PC-9 (cell line): ENCODE measurements at regions not wholly inside any gene's neighbourhood (a gene's known extent, or its start where the extent isn't known, plus 50 kb on each side); places are given as distances from the start of the nearest gene placed in this dataset.
A peak's percentile ranks its signal among the peaks of the same experiment; 100 is the strongest.
"Not testable (repeated sequence)": the region's sequence is repeated elsewhere in the genome, so short reads cannot be mapped to it uniquely, and the experiment has no call there.

Experiments used
- BruUV-seq: library from RNA; stranded (reverse); fragments of 400-500 nt; replicated peaks from 2 replicates; lab custom pipeline; 2021; lab: Mats Ljungman, UMichigan
- CTCF ChIA-PET: fragments of 300-600 bp; sonication (Branson Sonifier 250); formaldehyde crosslinking; loops from one replicate; lab custom pipeline; 2022; ENCODE audit warnings: antibody characterized with exemption; lab: Charles Lee
- POLR2A ChIA-PET: fragments of 300-600 bp; sonication (Branson Sonifier 250); formaldehyde crosslinking; loops from one replicate; lab custom pipeline; 2022; ENCODE audit warnings: antibody characterized with exemption; ENCODE audit not compliant: unreplicated experiment; lab: Charles Lee
- DNase-seq, 2 experiments: peaks; one replicate each; pipeline versions ENCODE4 v3.0.0 to v3.0.0-alpha.2; 2015 to 2022; ENCODE audit warnings: mixed read lengths in 1 of 2
- H2AFZ ChIP-seq: fragments of 200-600 bp; sonication (generic); 2 replicates; pipeline ENCODE4 v1.8.1; 2017; ENCODE audit warnings: antibody characterized with exemption
- H3F3A ChIP-seq: fragments of 200-600 bp; sonication (generic); 2 replicates; pipeline ENCODE4 v1.8.1; 2017; ENCODE audit warnings: antibody characterized with exemption, mild to moderate bottlenecking, low read depth; ENCODE audit not compliant: insufficient read depth
- H3K27ac ChIP-seq: fragments of 200-600 bp; sonication (generic); 2 replicates; pipeline ENCODE4 v1.6.1; 2016; ENCODE audit warnings: mixed run types
- H3K27me3 ChIP-seq: fragments of 200-600 bp; sonication (generic); 2 replicates; pipeline ENCODE4 v1.6.1; 2016; ENCODE audit warnings: low read depth, mixed run types; ENCODE audit not compliant: insufficient read depth
- H3K36me3 ChIP-seq: fragments of 200-600 bp; sonication (generic); 2 replicates; pipeline ENCODE4 v1.6.1; 2016; ENCODE audit warnings: low read depth, mixed run types
- H3K4me1 ChIP-seq: fragments of 200-600 bp; sonication (generic); replicated peaks from 2 replicates; pipeline ENCODE4 v1.6.1; 2016; ENCODE audit warnings: mixed run types; ENCODE audit not compliant: insufficient read depth
- H3K4me2 ChIP-seq: fragments of 200-600 bp; sonication (generic); 2 replicates; pipeline ENCODE4 v1.6.1; 2017; ENCODE audit warnings: mixed run types
- H3K4me3 ChIP-seq: fragments of 200-600 bp; sonication (generic); 2 replicates; pipeline ENCODE4 v1.6.1; 2016; ENCODE audit warnings: mixed run types
- H3K79me2 ChIP-seq: fragments of 200-600 bp; sonication (generic); 2 replicates; pipeline ENCODE4 v1.6.1; 2017; ENCODE audit warnings: low read depth, mixed run types
- H3K9me2 ChIP-seq: fragments of 200-600 bp; sonication (generic); 2 replicates; pipeline ENCODE4 v1.8.1; 2017; ENCODE audit warnings: mild to moderate bottlenecking; ENCODE audit not compliant: insufficient read depth
- H3K9me3 ChIP-seq: fragments of 200-600 bp; sonication (generic); 2 replicates; pipeline ENCODE4 v1.8.1; 2016; ENCODE audit warnings: low read depth; ENCODE audit not compliant: insufficient read depth
- H4K20me1 ChIP-seq: fragments of 200-600 bp; sonication (generic); 2 replicates; pipeline ENCODE4 v1.8.1; 2017; ENCODE audit not compliant: insufficient read depth
- EZH2 ChIP-seq: fragments of 200-600 bp; sonication (generic); IDR thresholded peaks from 2 replicates; pipeline ENCODE4 v1.8.0; 2017; ENCODE audit warnings: antibody characterized with exemption, low read depth
- intact Hi-C: fragments of 100-400 bp; cut with micrococcal nuclease; formaldehyde crosslinking; loops from one replicate; pipeline ENCODE4 v1.10.0; 2022; ENCODE audit not compliant: unreplicated experiment
- TF ChIP-seq, protein P1 (sequence below): fragments of 200-600 bp; sonication (generic); conservative IDR thresholded peaks from 2 replicates; pipeline ENCODE4 v1.6.1; 2017; ENCODE audit warnings: mixed run types, antibody characterized with exemption, mild to moderate bottlenecking, moderate library complexity

DNA sequence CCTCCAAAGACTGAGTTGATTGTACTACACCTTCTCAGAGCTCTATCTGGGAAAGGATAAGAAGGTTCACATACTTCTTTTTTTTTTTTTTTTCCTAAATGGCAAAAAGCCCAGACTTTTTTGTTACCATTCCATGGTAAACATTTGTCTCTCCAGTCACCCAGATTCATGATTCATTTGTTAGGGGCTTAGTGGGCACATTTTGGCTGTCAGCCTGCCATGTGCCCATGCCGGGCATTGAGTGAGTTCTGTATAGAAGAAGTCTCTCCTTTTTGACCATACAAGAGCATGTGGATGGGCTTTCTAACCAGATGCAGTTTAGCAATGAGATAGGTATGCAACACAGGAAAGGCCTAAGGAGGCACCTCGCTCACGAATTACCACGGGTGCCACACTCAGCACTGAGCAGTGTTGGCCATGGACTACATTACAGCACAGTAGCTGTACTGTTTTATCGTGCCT lies 447.5 kb upstream of the HSF2 start:
- ChIA-PET CTCF (no interaction called here), POLR2A (interaction anchor here (0.6 kb wide), 1 partner anchor 378 kb away, joined by 15 read pairs; no protein-coding TSS in a partner anchor)
- intact Hi-C loops = no loop called here
- Histone ChIP-seq H3K79me2 (no peaks in the 10 kb centered on the region), H2AFZ (no peak overlapping the region), H3K4me2 (no peak overlapping the region), H3K27ac (no peak overlapping the region), H3K4me1 (no peaks in the 10 kb centered on the region), H4K20me1 (no peaks in the 10 kb centered on the region), H3F3A (no peaks in the 10 kb centered on the region), H3K27me3 (no peaks in the 10 kb centered on the region), H3K9me3 (no peaks in the 10 kb centered on the region; the same call in 1 of the 2 replicates), H3K4me3 (no peak overlapping the region), H3K9me2 (no peaks in the 10 kb centered on the region), H3K36me3 (no peaks in the 10 kb centered on the region)
- BruUV-seq = no TSS peak
- TF ChIP-seq, protein P1, sequence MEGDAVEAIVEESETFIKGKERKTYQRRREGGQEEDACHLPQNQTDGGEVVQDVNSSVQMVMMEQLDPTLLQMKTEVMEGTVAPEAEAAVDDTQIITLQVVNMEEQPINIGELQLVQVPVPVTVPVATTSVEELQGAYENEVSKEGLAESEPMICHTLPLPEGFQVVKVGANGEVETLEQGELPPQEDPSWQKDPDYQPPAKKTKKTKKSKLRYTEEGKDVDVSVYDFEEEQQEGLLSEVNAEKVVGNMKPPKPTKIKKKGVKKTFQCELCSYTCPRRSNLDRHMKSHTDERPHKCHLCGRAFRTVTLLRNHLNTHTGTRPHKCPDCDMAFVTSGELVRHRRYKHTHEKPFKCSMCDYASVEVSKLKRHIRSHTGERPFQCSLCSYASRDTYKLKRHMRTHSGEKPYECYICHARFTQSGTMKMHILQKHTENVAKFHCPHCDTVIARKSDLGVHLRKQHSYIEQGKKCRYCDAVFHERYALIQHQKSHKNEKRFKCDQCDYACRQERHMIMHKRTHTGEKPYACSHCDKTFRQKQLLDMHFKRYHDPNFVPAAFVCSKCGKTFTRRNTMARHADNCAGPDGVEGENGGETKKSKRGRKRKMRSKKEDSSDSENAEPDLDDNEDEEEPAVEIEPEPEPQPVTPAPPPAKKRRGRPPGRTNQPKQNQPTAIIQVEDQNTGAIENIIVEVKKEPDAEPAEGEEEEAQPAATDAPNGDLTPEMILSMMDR = no peak
- DNase-seq = peak in 1 of 2 experiments; percentile 5

DNA sequence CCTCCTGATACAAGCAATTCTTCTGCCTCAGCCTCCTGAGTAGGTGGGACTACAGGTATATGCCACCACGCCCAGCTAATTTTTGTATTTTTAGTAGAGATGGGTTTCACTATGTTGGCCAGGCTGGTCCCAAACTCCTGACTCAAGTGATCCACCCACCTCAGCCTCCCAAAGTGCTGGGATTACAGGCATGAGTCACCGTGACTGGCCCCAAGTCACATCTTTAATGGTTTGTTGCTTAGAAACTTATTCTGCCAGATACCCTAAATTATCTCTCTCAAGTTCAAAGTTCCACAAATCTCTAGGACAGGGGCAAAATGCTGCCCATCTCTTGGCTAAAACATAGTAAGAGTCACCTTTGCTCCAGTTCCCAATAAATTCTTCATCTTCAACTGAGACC lies 444.1 kb upstream of the HSF2 start:
- H4K20me1 ChIP-seq, H3K27ac ChIP-seq, POLR2A ChIA-PET, H3K4me1 ChIP-seq, H3K36me3 ChIP-seq, H3K4me3 ChIP-seq, H3K9me3 ChIP-seq, H2AFZ ChIP-seq, intact Hi-C loops, H3K27me3 ChIP-seq, H3K4me2 ChIP-seq, BruUV-seq, H3F3A ChIP-seq, H3K79me2 ChIP-seq, DNase-seq, H3K9me2 ChIP-seq: not testable (repeated sequence)
- CTCF ChIA-PET = interaction anchor here (0.6 kb wide), 1 partner anchor 23 kb away, joined by 3 read pairs; no protein-coding TSS in a partner anchor

DNA sequence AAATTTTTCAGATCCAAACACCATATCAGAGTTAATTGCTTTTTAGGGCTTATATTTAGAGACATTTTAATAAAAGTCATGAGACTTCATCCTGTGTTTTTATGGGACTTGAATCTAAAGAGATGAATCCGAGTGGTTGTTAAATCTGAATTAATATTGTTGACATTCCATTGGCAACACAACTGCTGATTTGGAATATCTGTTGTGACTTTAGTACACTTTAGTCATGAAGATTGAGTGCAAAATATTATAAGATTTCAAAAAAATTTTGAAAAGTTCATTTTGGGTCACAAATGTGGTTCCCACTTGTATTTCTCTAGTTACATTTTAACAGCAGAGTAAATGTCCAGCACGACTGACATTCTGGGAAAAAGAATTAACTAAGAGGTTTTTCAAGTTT lies 442.7 kb upstream of the HSF2 start:
- ChIA-PET POLR2A (no interaction called here), CTCF (no interaction called here)
- TF ChIP-seq, protein P1 = no peak
- TF ChIP-seq EZH2 = no peak
- H3K9me3 ChIP-seq = no peaks in the 10 kb centered on the region
- H3K36me3 ChIP-seq = no peaks in the 10 kb centered on the region
- no peak overlapping the region for H3K27ac ChIP-seq
- H3K4me1 ChIP-seq = no peaks in the 10 kb centered on the region
- H2AFZ ChIP-seq = no peak overlapping the region
- H3K79me2 ChIP-seq = no peaks in the 10 kb centered on the region
- no peak for DNase-seq
- intact Hi-C loops = no loop called here
- H3K4me3 ChIP-seq = no peak overlapping the region
- BruUV-seq = no TSS peak
- H3K27me3 ChIP-seq = no peaks in the 10 kb centered on the region
- H3F3A ChIP-seq = no peaks in the 10 kb centered on the region
- H3K4me2 ChIP-seq = no peak overlapping the region
- no peaks in the 10 kb centered on the region for H4K20me1 ChIP-seq
- H3K9me2 ChIP-seq = no peaks in the 10 kb centered on the region; the same call in 1 of the 2 replicates

DNA sequence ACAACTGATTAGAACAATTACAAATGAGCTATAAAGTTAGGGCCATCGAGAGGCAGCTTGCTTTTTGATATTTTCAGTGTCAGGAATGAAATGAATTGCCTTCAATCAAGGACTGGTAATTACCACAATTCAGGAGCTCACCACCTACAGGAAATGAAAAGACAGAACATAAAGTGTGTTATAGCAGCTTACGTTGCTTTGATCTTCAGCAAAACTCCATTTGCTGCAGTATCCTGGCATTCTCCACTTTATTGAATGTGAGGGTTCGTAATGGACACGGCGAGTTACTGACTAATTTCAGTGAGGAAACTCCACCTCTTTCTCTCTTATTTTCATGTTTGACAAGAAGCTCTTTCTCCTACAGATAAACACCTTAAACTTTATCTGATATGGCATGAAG lies 440.0 kb upstream of the HSF2 start:
- intact Hi-C loops = no loop called here
- CTCF ChIA-PET = no interaction called here
- no peak overlapping the region for H3K27ac ChIP-seq
- H4K20me1 ChIP-seq = no peaks in the 10 kb centered on the region
- DNase-seq = no peak
- no peak overlapping the region for H3K4me3 ChIP-seq
- H3F3A ChIP-seq = no peaks in the 10 kb centered on the region
- H3K4me1 ChIP-seq = no peaks in the 10 kb centered on the region
- POLR2A ChIA-PET = no interaction called here
- TF ChIP-seq, protein P1 = no peak
- TF ChIP-seq EZH2 = no peak
- H3K9me2 ChIP-seq = no peaks in the 10 kb centered on the region; the same call in 1 of the 2 replicates
- no TSS peak for BruUV-seq
- H3K4me2 ChIP-seq = no peak overlapping the region
- no peaks in the 10 kb centered on the region for H3K79me2 ChIP-seq
- no peaks in the 10 kb centered on the region for H3K36me3 ChIP-seq
- H3K9me3 ChIP-seq = no peaks in the 10 kb centered on the region
- H2AFZ ChIP-seq = peak overlapping the region; percentile 55
- no peaks in the 10 kb centered on the region for H3K27me3 ChIP-seq
